Fibroblast of lung (primary cell): ENCODE measurements at regions not wholly inside any gene's neighbourhood (a gene's known extent, or its start where the extent isn't known, plus 50 kb on each side); places are given as distances from the start of the nearest gene placed in this dataset.

ENCODE experiments used
- DNase-seq, 2 donors: peaks; one replicate each; pipeline versions ENCODE4 v3.0.0 to v3.0.0-alpha.2; 2010; ENCODE audit warnings: low read depth in 2 of 2
- H2AFZ ChIP-seq: 2 replicates; pipeline ENCODE4 v1.5.1; 2012; ENCODE audit warnings: low read length, control low read depth, inconsistent platforms
- H3K27ac ChIP-seq: 2 replicates; pipeline ENCODE4 v1.5.1; 2011; ENCODE audit warnings: low read length, control low read depth; ENCODE audit not compliant: insufficient read depth
- H3K27me3 ChIP-seq: 2 replicates; pipeline ENCODE4 v1.5.1; 2011; ENCODE audit warnings: mild to moderate bottlenecking, low read length; ENCODE audit not compliant: control insufficient read depth, insufficient read depth
- H3K36me3 ChIP-seq: 2 replicates; pipeline ENCODE4 v1.5.1; 2011; ENCODE audit warnings: low read length; ENCODE audit not compliant: control insufficient read depth, insufficient read depth
- H3K4me1 ChIP-seq: 2 replicates; pipeline ENCODE4 v1.5.1; 2011; ENCODE audit warnings: low read length; ENCODE audit not compliant: control insufficient read depth, insufficient read depth; ENCODE audit errors: extremely low read depth
- H3K4me2 ChIP-seq: 2 replicates; pipeline ENCODE4 v1.5.1; 2011; ENCODE audit warnings: low read length, control low read depth; ENCODE audit not compliant: insufficient read depth; ENCODE audit errors: extremely low read depth
- H3K4me3 ChIP-seq, 4 experiments: fragments of 200-600 bp in 1 of 4; sonication (generic) in 1 of 4; replicated peaks in 1 of 4; 2 replicates each; pipeline ENCODE4 v1.5.1; 2011 to 2016; ENCODE audit warnings: low read length in 4 of 4, low read depth in 3 of 4, mild to moderate bottlenecking in 3 of 4, control low read depth in 2 of 4, inconsistent platforms in 1 of 4, mixed read lengths in 1 of 4; ENCODE audit not compliant: insufficient read depth in 1 of 4; ENCODE audit errors: control extremely low read depth in 1 of 4
- H3K79me2 ChIP-seq: 2 replicates; pipeline ENCODE4 v1.5.1; 2012; ENCODE audit warnings: mild to moderate bottlenecking, low read length, inconsistent platforms; ENCODE audit not compliant: control insufficient read depth, insufficient read depth
- H3K9ac ChIP-seq: 2 replicates; pipeline ENCODE4 v1.5.1; 2011; ENCODE audit warnings: mild to moderate bottlenecking, low read length, control low read depth; ENCODE audit not compliant: insufficient read depth
- H3K9me3 ChIP-seq: 2 replicates; pipeline ENCODE4 v1.5.1; 2012; ENCODE audit warnings: low read depth, low read length; ENCODE audit not compliant: control insufficient read depth, insufficient read depth
- H4K20me1 ChIP-seq: 2 replicates; pipeline ENCODE4 v1.5.1; 2011; ENCODE audit warnings: low read length; ENCODE audit not compliant: control insufficient read depth, insufficient read depth; ENCODE audit errors: extremely low read depth
- EZH2 ChIP-seq: IDR thresholded peaks from 2 replicates; pipeline ENCODE4 v1.5.1; 2012; ENCODE audit warnings: low read length, control low read depth, mild to moderate bottlenecking; ENCODE audit errors: missing control alignments
- TF ChIP-seq, protein P1 (sequence below), 2 donors: IDR thresholded peaks in 1 of 2; conservative IDR thresholded peaks in 1 of 2; 1 replicate in 1 of 2; 2 replicates in 1 of 2; pipeline ENCODE4 v1.5.1; 2011 to 2012; ENCODE audit warnings: low read length in 2 of 2, control low read depth in 1 of 2, inconsistent platforms in 1 of 2, low read depth in 1 of 2, mild to moderate bottlenecking in 1 of 2

GRCh38 chr12:68501226-68501625 is 109.5 kb upstream of the RAP1B start:
- H3K27ac ChIP-seq: no peak overlapping the region
- no peaks in the 10 kb centered on the region for H3K36me3 ChIP-seq
- no peak overlapping the region for H3K9ac ChIP-seq
- no peaks in the 10 kb centered on the region for H3K9me3 ChIP-seq
- peaks cover 2% of the 10 kb centered on the region for H3K27me3 ChIP-seq
- no peaks in the 10 kb centered on the region for H4K20me1 ChIP-seq
- H3K79me2 ChIP-seq: no peaks in the 10 kb centered on the region
- H2AFZ ChIP-seq: no peak overlapping the region
- H3K4me1 ChIP-seq: no peaks in the 10 kb centered on the region
- no peak overlapping the region for H3K4me3 ChIP-seq
- no peak for DNase-seq
- no peak for TF ChIP-seq EZH2
- TF ChIP-seq, protein P1, sequence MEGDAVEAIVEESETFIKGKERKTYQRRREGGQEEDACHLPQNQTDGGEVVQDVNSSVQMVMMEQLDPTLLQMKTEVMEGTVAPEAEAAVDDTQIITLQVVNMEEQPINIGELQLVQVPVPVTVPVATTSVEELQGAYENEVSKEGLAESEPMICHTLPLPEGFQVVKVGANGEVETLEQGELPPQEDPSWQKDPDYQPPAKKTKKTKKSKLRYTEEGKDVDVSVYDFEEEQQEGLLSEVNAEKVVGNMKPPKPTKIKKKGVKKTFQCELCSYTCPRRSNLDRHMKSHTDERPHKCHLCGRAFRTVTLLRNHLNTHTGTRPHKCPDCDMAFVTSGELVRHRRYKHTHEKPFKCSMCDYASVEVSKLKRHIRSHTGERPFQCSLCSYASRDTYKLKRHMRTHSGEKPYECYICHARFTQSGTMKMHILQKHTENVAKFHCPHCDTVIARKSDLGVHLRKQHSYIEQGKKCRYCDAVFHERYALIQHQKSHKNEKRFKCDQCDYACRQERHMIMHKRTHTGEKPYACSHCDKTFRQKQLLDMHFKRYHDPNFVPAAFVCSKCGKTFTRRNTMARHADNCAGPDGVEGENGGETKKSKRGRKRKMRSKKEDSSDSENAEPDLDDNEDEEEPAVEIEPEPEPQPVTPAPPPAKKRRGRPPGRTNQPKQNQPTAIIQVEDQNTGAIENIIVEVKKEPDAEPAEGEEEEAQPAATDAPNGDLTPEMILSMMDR (conservative IDR thresholded peaks at IDR 0.05 in 1 of 2, IDR thresholded peaks at IDR 0.05 in 1 of 2; ENCODE audit: low read depth in 1 of 2, low read length in 2 of 2): no peak
- no peak overlapping the region for H3K4me2 ChIP-seq

- no peak overlapping the region for H3K27ac ChIP-seq
- no peak overlapping the region for H2AFZ ChIP-seq
- H3K4me3 ChIP-seq: no peak overlapping the region
- no peaks in the 10 kb centered on the region for H3K9me3 ChIP-seq
- DNase-seq: no peak
- TF ChIP-seq, protein P1 (conservative IDR thresholded peaks at IDR 0.05 in 1 of 2, IDR thresholded peaks at IDR 0.05 in 1 of 2; ENCODE audit: low read depth in 1 of 2, low read length in 2 of 2): no peak
- TF ChIP-seq EZH2: no peak
- H4K20me1 ChIP-seq: no peaks in the 10 kb centered on the region
- no peak overlapping the region for H3K4me2 ChIP-seq
- H3K27me3 ChIP-seq: no peaks in the 10 kb centered on the region
- no peaks in the 10 kb centered on the region for H3K36me3 ChIP-seq
- H3K79me2 ChIP-seq: no peaks in the 10 kb centered on the region
- no peaks in the 10 kb centered on the region for H3K4me1 ChIP-seq
- H3K9ac ChIP-seq: no peak overlapping the region
These were observed 104.7 kb upstream of the RAP1B start for GRCh38 chr12:68505970-68506369.

DNA sequence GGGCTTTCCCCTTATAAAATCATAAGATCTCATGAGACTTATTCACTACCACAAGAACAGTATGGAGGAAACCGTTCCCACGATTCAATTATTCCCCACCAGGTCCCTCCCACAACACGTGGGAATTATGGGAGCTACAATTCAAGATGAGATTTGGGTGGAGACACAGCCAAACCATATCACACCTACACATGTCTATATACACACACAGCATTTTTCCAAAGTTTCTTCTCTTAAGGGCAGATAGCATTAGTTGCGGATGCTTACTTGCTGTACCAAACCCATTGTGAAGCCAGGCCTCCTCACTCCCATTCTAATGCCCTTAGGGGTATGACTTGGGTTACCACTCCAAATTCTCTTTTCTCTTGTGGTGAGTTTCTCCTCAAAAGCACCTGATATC is 104.1 kb upstream of the RAP1B start:
- TF ChIP-seq, protein P1 (conservative IDR thresholded peaks at IDR 0.05 in 1 of 2, IDR thresholded peaks at IDR 0.05 in 1 of 2; ENCODE audit: low read depth in 1 of 2, low read length in 2 of 2): no peak
- no peak for TF ChIP-seq EZH2
- H3K79me2 ChIP-seq: no peaks in the 10 kb centered on the region
- H3K4me3 ChIP-seq: no peak overlapping the region
- no peaks in the 10 kb centered on the region for H3K27me3 ChIP-seq
- no peaks in the 10 kb centered on the region for H3K36me3 ChIP-seq
- no peaks in the 10 kb centered on the region for H4K20me1 ChIP-seq
- DNase-seq: no peak
- no peaks in the 10 kb centered on the region for H3K9me3 ChIP-seq
- H2AFZ ChIP-seq: no peak overlapping the region
- H3K4me1 ChIP-seq: no peaks in the 10 kb centered on the region
- no peak overlapping the region for H3K27ac ChIP-seq
- H3K9ac ChIP-seq: no peak overlapping the region
- H3K4me2 ChIP-seq: no peak overlapping the region
